ENCODE measurements at regions not wholly inside any gene's neighbourhood (a gene's known extent, or its start where the extent isn't known, plus 50 kb on each side); places are given as distances from the start of the nearest gene placed in this dataset.

DNA sequence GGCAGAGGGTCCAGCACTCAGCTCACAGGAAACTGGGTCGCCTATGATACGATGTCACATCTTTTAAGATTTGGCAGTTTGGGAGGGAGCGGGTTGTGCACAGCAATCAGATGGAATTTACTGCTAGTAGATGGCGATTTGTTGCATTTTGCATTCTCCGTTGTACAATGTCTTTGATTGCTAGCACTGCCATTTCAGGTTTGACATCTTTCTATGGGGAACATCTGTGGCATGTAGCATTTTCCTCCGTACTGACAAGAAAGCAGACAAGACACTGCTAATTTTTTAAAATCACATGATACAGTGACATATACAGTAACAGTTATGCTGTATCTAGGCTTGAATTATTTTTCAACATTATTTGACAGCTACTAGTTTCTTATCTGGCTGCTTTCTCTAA, 119.7 kb upstream of the PCSK2 start:
- TF ChIP-seq, protein P1, sequence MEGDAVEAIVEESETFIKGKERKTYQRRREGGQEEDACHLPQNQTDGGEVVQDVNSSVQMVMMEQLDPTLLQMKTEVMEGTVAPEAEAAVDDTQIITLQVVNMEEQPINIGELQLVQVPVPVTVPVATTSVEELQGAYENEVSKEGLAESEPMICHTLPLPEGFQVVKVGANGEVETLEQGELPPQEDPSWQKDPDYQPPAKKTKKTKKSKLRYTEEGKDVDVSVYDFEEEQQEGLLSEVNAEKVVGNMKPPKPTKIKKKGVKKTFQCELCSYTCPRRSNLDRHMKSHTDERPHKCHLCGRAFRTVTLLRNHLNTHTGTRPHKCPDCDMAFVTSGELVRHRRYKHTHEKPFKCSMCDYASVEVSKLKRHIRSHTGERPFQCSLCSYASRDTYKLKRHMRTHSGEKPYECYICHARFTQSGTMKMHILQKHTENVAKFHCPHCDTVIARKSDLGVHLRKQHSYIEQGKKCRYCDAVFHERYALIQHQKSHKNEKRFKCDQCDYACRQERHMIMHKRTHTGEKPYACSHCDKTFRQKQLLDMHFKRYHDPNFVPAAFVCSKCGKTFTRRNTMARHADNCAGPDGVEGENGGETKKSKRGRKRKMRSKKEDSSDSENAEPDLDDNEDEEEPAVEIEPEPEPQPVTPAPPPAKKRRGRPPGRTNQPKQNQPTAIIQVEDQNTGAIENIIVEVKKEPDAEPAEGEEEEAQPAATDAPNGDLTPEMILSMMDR (IDR thresholded peaks at IDR 0.05; ENCODE audit: low read depth, low read length) = no peak
- in situ Hi-C loops (cut with HindIII; ENCODE audit: low sequenced_read_pairs) = no loop called here
- H3K4me3 ChIP-seq (ENCODE audit: low read depth, low read length) = no peak overlapping the region
- DNase-seq (ENCODE audit: low read depth, low spot score) = no peak

DNA sequence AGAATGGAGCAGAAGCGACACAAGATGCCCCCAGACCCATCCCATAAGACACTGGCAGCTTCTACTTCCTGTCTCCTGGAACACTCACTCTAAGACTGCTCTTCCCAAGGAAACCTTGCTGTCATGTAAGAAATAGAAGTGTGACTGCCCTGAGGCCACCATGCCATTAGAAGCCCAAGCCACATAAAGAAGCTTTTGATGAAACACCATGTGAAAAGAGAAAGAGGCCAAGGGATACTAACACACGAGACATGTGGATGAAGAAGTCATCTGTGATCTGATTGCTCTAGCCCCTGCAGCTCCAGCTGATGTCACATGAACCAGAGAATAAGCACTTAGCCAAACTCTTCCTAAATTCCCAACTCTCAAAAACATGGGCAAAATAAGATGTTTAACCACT, 117.9 kb upstream of the PCSK2 start:
- H3K4me3 ChIP-seq (ENCODE audit: low read depth, low read length) = no peak overlapping the region
- DNase-seq (ENCODE audit: low read depth, low spot score) = no peak
- in situ Hi-C loops (cut with HindIII; ENCODE audit: low sequenced_read_pairs) = no loop called here
- TF ChIP-seq, protein P1 (IDR thresholded peaks at IDR 0.05; ENCODE audit: low read depth, low read length) = no peak

DNA sequence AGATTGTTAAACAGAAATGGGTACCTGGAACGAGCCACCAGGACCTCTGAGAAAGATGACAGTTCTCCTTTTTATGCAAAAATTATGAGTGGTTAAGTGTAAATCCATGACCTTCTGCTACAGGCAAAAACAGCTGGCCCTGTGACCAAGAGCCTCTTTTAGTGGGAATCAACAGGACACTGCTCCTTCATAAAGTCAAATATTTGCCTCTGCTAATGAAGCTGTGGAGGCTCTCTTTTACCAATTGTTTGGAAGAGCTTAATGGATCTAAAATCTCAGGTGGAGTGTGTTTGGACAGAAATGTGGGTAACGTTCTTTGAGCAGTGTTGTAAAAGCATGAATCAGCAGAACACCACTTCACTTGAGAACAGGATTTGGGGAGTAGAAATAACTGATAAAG, 117.5 kb upstream of the PCSK2 start:
- TF ChIP-seq, protein P1 (IDR thresholded peaks at IDR 0.05; ENCODE audit: low read depth, low read length) = no peak
- no peak overlapping the region for H3K4me3 ChIP-seq (ENCODE audit: low read depth, low read length)
- no peak for DNase-seq (ENCODE audit: low read depth, low spot score)
- in situ Hi-C loops (cut with HindIII; ENCODE audit: low sequenced_read_pairs) = no loop called here

DNA sequence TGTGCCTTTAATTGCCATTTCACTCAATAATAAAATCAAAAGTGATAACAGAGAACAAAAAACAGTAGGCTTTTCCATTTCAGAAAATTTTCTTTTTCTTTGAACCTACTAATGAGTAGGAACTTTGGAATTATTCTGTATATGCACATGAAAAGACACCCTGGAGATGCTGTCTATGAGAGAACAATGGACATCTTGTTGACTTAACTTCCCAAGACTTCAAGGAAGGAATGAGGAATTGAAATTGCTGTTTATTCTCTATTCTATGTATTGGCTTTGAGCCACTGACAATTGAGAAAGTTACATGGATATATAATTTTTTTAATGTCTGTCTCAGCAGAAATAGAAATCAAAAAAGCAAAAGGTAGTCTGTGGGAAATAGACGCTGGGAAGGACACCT, 98.6 kb upstream of the PCSK2 start:
- in situ Hi-C loops (cut with HindIII; ENCODE audit: low sequenced_read_pairs) = no loop called here
- H3K4me3 ChIP-seq (ENCODE audit: low read depth, low read length) = no peak overlapping the region
- TF ChIP-seq, protein P1 (IDR thresholded peaks at IDR 0.05; ENCODE audit: low read depth, low read length) = no peak
- DNase-seq (ENCODE audit: low read depth, low spot score) = no peak

DNA sequence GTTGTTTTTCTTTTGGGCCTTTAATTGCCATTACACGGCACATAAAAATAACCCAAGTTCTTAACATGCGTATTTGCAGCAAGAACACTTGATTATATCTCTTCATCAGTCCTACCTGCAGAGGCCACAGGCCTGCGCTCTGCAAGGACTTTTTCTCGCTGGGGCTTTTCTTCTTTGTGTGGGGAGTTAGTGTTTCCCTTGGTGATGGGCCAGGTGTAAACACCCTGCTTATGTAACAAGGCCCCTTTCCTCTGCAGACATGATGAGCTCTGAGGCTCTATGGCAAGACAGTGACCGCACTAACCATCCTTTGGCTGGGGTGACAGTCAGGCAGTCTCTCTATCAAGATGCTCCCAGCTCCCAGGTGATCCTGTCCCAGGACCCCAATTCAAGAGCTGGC, 97.8 kb upstream of the PCSK2 start:
- H3K4me3 ChIP-seq (ENCODE audit: low read depth, low read length) = no peak overlapping the region
- in situ Hi-C loops (cut with HindIII; ENCODE audit: low sequenced_read_pairs) = no loop called here
- TF ChIP-seq, protein P1 (IDR thresholded peaks at IDR 0.05; ENCODE audit: low read depth, low read length) = no peak
- DNase-seq (ENCODE audit: low read depth, low spot score) = no peak

DNA sequence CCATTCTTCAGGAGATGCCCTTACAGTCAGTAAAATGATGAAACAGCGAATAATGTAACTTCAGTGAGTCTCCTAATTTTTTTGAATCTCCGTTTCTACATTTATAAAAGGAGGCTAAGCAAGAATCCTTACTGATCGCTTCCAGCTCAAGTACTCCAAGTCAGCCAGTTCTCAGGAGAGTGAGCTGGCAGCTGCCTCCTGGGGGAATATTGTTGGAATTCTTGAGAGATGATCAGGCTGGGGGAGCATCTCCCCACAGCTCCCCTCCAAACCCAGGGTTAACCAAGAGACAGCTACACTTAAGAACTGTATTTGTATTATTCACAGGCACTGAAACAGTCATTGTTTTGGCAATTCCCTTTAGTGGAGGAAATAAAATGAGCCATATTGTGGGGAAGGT, 89.1 kb upstream of the PCSK2 start:
- TF ChIP-seq, protein P1 (IDR thresholded peaks at IDR 0.05; ENCODE audit: low read depth, low read length) = no peak
- in situ Hi-C loops (cut with HindIII; ENCODE audit: low sequenced_read_pairs) = no loop called here
- H3K4me3 ChIP-seq (ENCODE audit: low read depth, low read length) = no peak overlapping the region
- no peak for DNase-seq (ENCODE audit: low read depth, low spot score)

DNA sequence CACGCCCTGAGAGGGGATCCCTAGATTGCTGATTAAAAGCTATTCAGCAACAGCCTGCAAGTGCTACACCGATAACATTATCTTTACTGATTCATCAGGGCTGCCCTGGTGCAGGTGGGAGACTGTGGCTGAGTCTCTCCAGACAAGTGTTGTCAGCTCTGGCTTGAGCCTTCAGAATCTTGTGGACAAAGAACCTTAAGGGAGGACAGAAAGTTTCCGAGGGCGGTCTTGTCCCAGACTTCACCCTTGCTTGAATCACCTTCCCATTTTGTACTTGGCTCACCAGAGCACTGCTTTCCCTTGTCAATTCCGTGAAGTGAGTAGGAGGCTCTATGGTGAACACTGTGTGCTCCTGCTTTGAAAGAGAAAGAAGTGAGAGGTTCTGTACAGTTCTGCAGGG, 88.6 kb upstream of the PCSK2 start:
- in situ Hi-C loops (cut with HindIII; ENCODE audit: low sequenced_read_pairs) = no loop called here
- no peak overlapping the region for H3K4me3 ChIP-seq (ENCODE audit: low read depth, low read length)
- no peak for DNase-seq (ENCODE audit: low read depth, low spot score)
- TF ChIP-seq, protein P1 (IDR thresholded peaks at IDR 0.05; ENCODE audit: low read depth, low read length) = no peak
